GM10266 (cell line): ENCODE measurements at regions not wholly inside any gene's neighbourhood (a gene's known extent, or its start where the extent isn't known, plus 50 kb on each side); places are given as distances from the start of the nearest gene placed in this dataset.
"Not testable (repeated sequence)": the region's sequence is repeated elsewhere in the genome, so short reads cannot be mapped to it uniquely, and the experiment has no call there.

Experiments
- DNase-seq: peaks from one replicate; pipeline ENCODE4 v3.0.0; 2012; ENCODE audit errors: extremely low spot score
- TF ChIP-seq, protein P1 (sequence below): IDR thresholded peaks from 2 replicates; pipeline ENCODE4 v1.5.1; 2012; ENCODE audit warnings: mild to moderate bottlenecking, low read depth; ENCODE audit not compliant: control insufficient read depth, insufficient read depth; ENCODE audit errors: missing control alignments

DNA sequence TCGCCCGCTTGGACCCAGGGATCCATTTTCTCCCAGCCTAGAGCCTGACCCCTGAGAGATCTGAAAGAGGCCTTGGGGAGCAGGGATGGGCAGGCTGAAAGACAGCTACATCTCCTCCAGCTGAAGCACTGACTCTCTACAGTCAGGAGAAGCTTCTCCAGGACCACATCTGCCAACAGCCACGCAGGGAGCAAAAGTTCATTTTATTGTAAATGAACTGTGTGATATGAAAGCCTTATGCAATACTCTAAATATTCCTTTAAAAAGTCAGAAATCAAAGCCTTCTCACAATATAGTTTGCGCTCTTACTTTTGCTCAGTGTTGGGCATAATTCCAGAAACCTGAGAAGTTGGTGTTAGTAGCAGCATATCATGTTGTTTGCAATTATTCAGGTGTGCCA lies 428.9 kb upstream of the RAB6C start:
- DNase-seq: no peak
- TF ChIP-seq, protein P1, sequence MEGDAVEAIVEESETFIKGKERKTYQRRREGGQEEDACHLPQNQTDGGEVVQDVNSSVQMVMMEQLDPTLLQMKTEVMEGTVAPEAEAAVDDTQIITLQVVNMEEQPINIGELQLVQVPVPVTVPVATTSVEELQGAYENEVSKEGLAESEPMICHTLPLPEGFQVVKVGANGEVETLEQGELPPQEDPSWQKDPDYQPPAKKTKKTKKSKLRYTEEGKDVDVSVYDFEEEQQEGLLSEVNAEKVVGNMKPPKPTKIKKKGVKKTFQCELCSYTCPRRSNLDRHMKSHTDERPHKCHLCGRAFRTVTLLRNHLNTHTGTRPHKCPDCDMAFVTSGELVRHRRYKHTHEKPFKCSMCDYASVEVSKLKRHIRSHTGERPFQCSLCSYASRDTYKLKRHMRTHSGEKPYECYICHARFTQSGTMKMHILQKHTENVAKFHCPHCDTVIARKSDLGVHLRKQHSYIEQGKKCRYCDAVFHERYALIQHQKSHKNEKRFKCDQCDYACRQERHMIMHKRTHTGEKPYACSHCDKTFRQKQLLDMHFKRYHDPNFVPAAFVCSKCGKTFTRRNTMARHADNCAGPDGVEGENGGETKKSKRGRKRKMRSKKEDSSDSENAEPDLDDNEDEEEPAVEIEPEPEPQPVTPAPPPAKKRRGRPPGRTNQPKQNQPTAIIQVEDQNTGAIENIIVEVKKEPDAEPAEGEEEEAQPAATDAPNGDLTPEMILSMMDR: no peak

DNA sequence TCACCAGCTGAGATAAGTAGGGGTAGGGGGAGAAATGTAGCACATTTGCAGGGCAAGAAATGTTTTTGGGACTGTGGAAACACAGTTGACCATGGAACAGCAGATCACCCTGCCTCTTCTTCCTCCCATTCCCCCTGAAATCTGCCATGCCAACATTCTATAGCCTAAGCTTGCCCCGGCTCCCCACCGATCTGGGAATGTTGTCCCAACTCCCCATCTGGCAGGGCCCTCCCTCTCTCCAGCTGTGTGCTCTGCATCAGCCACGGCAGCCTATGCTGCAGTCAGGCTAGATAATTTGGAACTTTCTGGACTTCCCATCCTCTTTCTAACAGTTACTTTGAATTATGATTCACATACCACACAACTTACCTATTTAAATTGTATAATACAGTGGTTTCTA lies 425.1 kb upstream of the RAB6C start:
- TF ChIP-seq, protein P1: no peak
- DNase-seq: no peak

GRCh38 chr2:129559101-129559500 lies 420.4 kb upstream of the RAB6C start:
- TF ChIP-seq, protein P1: no peak
- no peak for DNase-seq

GRCh38 chr2:129565551-129566109 lies 413.8 kb upstream of the RAB6C start:
- TF ChIP-seq, protein P1: no peak
- DNase-seq: no peak

- DNase-seq: not testable (repeated sequence)
Measured at GRCh38 chr2:129570812-129571211, 408.7 kb upstream of the RAB6C start.

DNA sequence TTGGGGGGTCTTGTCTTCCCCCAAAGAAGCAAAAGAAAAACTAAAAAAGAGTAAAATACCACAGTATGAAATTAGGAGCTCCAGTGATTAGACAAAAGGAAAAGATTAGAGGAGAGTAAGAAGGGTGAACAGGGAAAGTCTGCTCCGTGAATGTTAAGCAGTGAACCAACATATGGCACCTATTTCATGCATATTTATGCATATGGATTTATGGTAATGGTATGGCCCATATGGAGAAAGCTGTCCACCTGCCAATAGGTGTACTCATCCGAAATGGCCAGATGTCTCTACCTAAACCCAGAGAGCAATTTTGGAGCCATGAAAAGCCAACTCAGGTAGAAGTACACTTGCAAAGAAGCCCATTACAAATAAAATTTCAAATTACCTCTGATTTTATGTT lies 404.0 kb upstream of the RAB6C start:
- TF ChIP-seq, protein P1: no peak
- DNase-seq: no peak

- TF ChIP-seq, protein P1: no peak
- no peak for DNase-seq
Measured at GRCh38 chr2:129575880-129576279, 403.6 kb upstream of the RAB6C start.

- TF ChIP-seq, protein P1: no peak
- DNase-seq: no peak
Measured at GRCh38 chr2:129580001-129580400, 399.5 kb upstream of the RAB6C start.
